HUDEP-2 (cell line): ENCODE measurements at regions not wholly inside any gene's neighbourhood (a gene's known extent, or its start where the extent isn't known, plus 50 kb on each side); places are given as distances from the start of the nearest gene placed in this dataset.
A peak's percentile ranks its signal among the peaks of the same experiment; 100 is the strongest.

Source experiments
- DNase-seq, 76 experiments: peaks; one replicate each; lab custom pipeline; 2025; ENCODE audit not compliant: unreplicated experiment in 76 of 76; lab: John Stamatoyannopoulos, UW

- no peak for DNase-seq
These were observed 155.8 kb downstream of the TDRD15 start for GRCh38 chr2:21279525-21279924.

- DNase-seq: no peak
These were observed 157.0 kb downstream of the TDRD15 start for GRCh38 chr2:21280793-21281192.

- DNase-seq: no peak
These were observed 157.6 kb downstream of the TDRD15 start for GRCh38 chr2:21281384-21281783.

GRCh38 chr2:21281791-21282514 is 158.2 kb downstream of the TDRD15 start:
- no peak for DNase-seq

GRCh38 chr2:21282515-21282898 is 158.7 kb downstream of the TDRD15 start:
- DNase-seq: no peak

- no peak for DNase-seq
These were observed 164.5 kb downstream of the TDRD15 start for GRCh38 chr2:21288299-21288698.

- DNase-seq: no peak
These were observed 165.2 kb downstream of the TDRD15 start for GRCh38 chr2:21288739-21289520.

GRCh38 chr2:21289551-21289950 is 165.8 kb downstream of the TDRD15 start:
- no peak for DNase-seq

GRCh38 chr2:21289989-21290388 is 166.2 kb downstream of the TDRD15 start:
- no peak for DNase-seq

- no peak for DNase-seq
These were observed 167.7 kb downstream of the TDRD15 start for GRCh38 chr2:21291426-21291825.

- no peak for DNase-seq
These were observed 170.7 kb downstream of the TDRD15 start for GRCh38 chr2:21294446-21294845.

GRCh38 chr2:21299411-21299810 is 175.6 kb downstream of the TDRD15 start:
- no peak for DNase-seq

GRCh38 chr2:21301871-21302455 is 178.2 kb downstream of the TDRD15 start:
- no peak for DNase-seq

- DNase-seq: no peak
These were observed 180.1 kb downstream of the TDRD15 start for GRCh38 chr2:21303876-21304275.

GRCh38 chr2:21305581-21305980 is 181.8 kb downstream of the TDRD15 start:
- no peak for DNase-seq

GRCh38 chr2:21306235-21306634 is 182.5 kb downstream of the TDRD15 start:
- no peak for DNase-seq

GRCh38 chr2:21307037-21307436 is 183.3 kb downstream of the TDRD15 start:
- DNase-seq: no peak

GRCh38 chr2:21310493-21310892 is 186.7 kb downstream of the TDRD15 start:
- no peak for DNase-seq

GRCh38 chr2:21314322-21314835 is 190.6 kb downstream of the TDRD15 start:
- no peak for DNase-seq

- DNase-seq: peak in 43 of 76 experiments; percentile 1 to 61 (median 18)
These were observed 193.4 kb downstream of the TDRD15 start for GRCh38 chr2:21317131-21317530.

- no peak for DNase-seq
These were observed 194.5 kb downstream of the TDRD15 start for GRCh38 chr2:21318263-21318662.

GRCh38 chr2:21326152-21326551 is 202.4 kb downstream of the TDRD15 start:
- no peak for DNase-seq
